GM23338 (cell line): ENCODE measurements at regions not wholly inside any gene's neighbourhood (a gene's known extent, or its start where the extent isn't known, plus 50 kb on each side); places are given as distances from the start of the nearest gene placed in this dataset.

Experiments
- ATAC-seq: fragments of 200-7000 bp; cut with Tn5 transposase; 3 replicates; pipeline ENCODE4 v1.9.1; 2020
- DNase-seq: peaks from one replicate; pipeline ENCODE4 v3.0.0-alpha.2; 2015; ENCODE audit warnings: low spot score
- H2AFZ ChIP-seq: fragments of 200-600 bp; sonication (generic); 2 replicates; pipeline ENCODE4 v1.8.0; 2016; ENCODE audit warnings: antibody characterized with exemption, mild to moderate bottlenecking, moderate library complexity
- H3F3A ChIP-seq: fragments of 200-600 bp; sonication (generic); replicated peaks from 2 replicates; pipeline ENCODE4 v1.8.0; 2017; ENCODE audit warnings: antibody characterized with exemption, mixed run types, low read depth
- H3K27ac ChIP-seq: fragments of 200-600 bp; sonication (generic); 2 replicates; pipeline ENCODE4 v1.6.1; 2016; ENCODE audit warnings: low read depth
- H3K27me3 ChIP-seq: fragments of 200-600 bp; sonication (generic); 2 replicates; pipeline ENCODE4 v1.8.0; 2016; ENCODE audit warnings: mild to moderate bottlenecking, mixed run types, moderate library complexity; ENCODE audit not compliant: insufficient read depth
- H3K36me3 ChIP-seq: fragments of 200-600 bp; sonication (generic); 2 replicates; pipeline ENCODE4 v1.8.0; 2016; ENCODE audit warnings: mild to moderate bottlenecking; ENCODE audit not compliant: insufficient read depth
- H3K4me1 ChIP-seq: fragments of 200-600 bp; sonication (generic); 2 replicates; pipeline ENCODE4 v1.8.0; 2016; ENCODE audit warnings: mild to moderate bottlenecking, moderate library complexity; ENCODE audit not compliant: insufficient read depth
- H3K4me2 ChIP-seq: fragments of 200-600 bp; sonication (generic); 2 replicates; pipeline ENCODE4 v1.7.1; 2017; ENCODE audit warnings: mixed run types
- H3K4me3 ChIP-seq: fragments of 200-600 bp; sonication (generic); 2 replicates; pipeline ENCODE4 v1.6.1; 2016; ENCODE audit warnings: mixed run types
- H3K79me2 ChIP-seq: fragments of 200-600 bp; sonication (generic); replicated peaks from 2 replicates; pipeline ENCODE4 v1.8.0; 2017; ENCODE audit warnings: mild to moderate bottlenecking; ENCODE audit not compliant: insufficient read depth
- H3K9me2 ChIP-seq: fragments of 200-600 bp; sonication (generic); 2 replicates; pipeline ENCODE4 v1.8.0; 2017; ENCODE audit not compliant: insufficient read depth
- H4K20me1 ChIP-seq: fragments of 200-600 bp; sonication (generic); replicated peaks from 2 replicates; pipeline ENCODE4 v1.8.0; 2017; ENCODE audit warnings: mild to moderate bottlenecking; ENCODE audit not compliant: insufficient read depth
- H3K27ac Mint-ChIP-seq: 2 replicates; pipeline ENCODE4 v1.8.0; 2020; ENCODE audit warnings: inconsistent platforms, mild to moderate bottlenecking, moderate library complexity, mixed read lengths
- H3K27me3 Mint-ChIP-seq: 3 replicates; pipeline ENCODE4 v1.8.0; 2022; ENCODE audit warnings: low read depth, mild to moderate bottlenecking, moderate library complexity, mixed read lengths, inconsistent platforms; ENCODE audit not compliant: insufficient read depth, poor library complexity
- H3K36me3 Mint-ChIP-seq: 3 replicates; pipeline ENCODE4 v1.8.0; 2021; ENCODE audit warnings: low read depth, mild to moderate bottlenecking, inconsistent platforms, moderate library complexity, mixed read lengths
- H3K4me1 Mint-ChIP-seq: 3 replicates; pipeline ENCODE4 v1.8.0; 2020; ENCODE audit warnings: mild to moderate bottlenecking, inconsistent platforms, mixed read lengths
- H3K4me3 Mint-ChIP-seq: 3 replicates; pipeline ENCODE4 v1.8.0; 2021; ENCODE audit warnings: moderate library complexity, mild to moderate bottlenecking, inconsistent platforms, mixed read lengths
- H3K9me3 Mint-ChIP-seq: 3 replicates; pipeline ENCODE4 v1.8.0; 2020; ENCODE audit warnings: moderate library complexity, mild to moderate bottlenecking, inconsistent platforms, mixed read lengths
- CREB1 ChIP-seq: fragments of 250-450 bp; sonication (Bioruptor Pico); IDR thresholded peaks from 2 replicates; pipeline ENCODE4 v1.5.0; 2020; ENCODE audit warnings: low read depth, mild to moderate bottlenecking, moderate library complexity
- EZH2 ChIP-seq: fragments of 200-600 bp; sonication (generic); IDR thresholded peaks from one replicate; pipeline ENCODE4 v1.8.0; 2017; ENCODE audit warnings: antibody characterized with exemption, mild to moderate bottlenecking, low read depth; ENCODE audit not compliant: unreplicated experiment
- EZH2phosphoT487 ChIP-seq: fragments of 200-600 bp; sonication (generic); IDR thresholded peaks from one replicate; pipeline ENCODE4 v1.8.1; 2018; ENCODE audit warnings: antibody characterized with exemption; ENCODE audit not compliant: unreplicated experiment
- JUNB ChIP-seq: IDR thresholded peaks from one replicate; pipeline ENCODE4 v1.6.1; 2016; ENCODE audit warnings: antibody characterized with exemption; ENCODE audit not compliant: unreplicated experiment
- NANOG ChIP-seq: IDR thresholded peaks from 2 replicates; pipeline ENCODE4 v1.6.1; 2016; ENCODE audit warnings: antibody characterized with exemption, borderline replicate concordance
- POLR2AphosphoS5 ChIP-seq: IDR thresholded peaks from 2 replicates; pipeline ENCODE4 v1.6.1; 2016; ENCODE audit warnings: antibody characterized with exemption, low read depth
- STAT1 ChIP-seq: IDR thresholded peaks from one replicate; pipeline ENCODE4 v1.6.1; 2016; ENCODE audit warnings: antibody characterized with exemption; ENCODE audit not compliant: unreplicated experiment
- ZNF114 ChIP-seq: fragments of 250-450 bp; sonication (Bioruptor Pico); IDR thresholded peaks from 2 replicates; pipeline ENCODE4 v1.5.0; 2020; ENCODE audit warnings: mild to moderate bottlenecking, moderate library complexity
- ZNF331 ChIP-seq: fragments of 250-450 bp; sonication (Bioruptor Pico); IDR thresholded peaks from 2 replicates; pipeline ENCODE4 v1.5.0; 2020; ENCODE audit warnings: low read depth, mild to moderate bottlenecking, moderate library complexity
- TF ChIP-seq, protein P1 (sequence below): IDR thresholded peaks from 2 replicates; pipeline ENCODE4 v1.6.1; 2016; ENCODE audit warnings: antibody characterized with exemption
- TF ChIP-seq, protein P2 (sequence below): IDR thresholded peaks from one replicate; pipeline ENCODE4 v1.6.1; 2018; ENCODE audit warnings: antibody characterized with exemption; ENCODE audit not compliant: unreplicated experiment
- TF ChIP-seq, protein P3 (sequence below), 2 experiments: fragments of 200-600 bp in 1 of 2; sonication (generic) in 1 of 2; conservative IDR thresholded peaks; 2 replicates each; pipeline versions ENCODE4 v1.5.1 to v1.6.1; 2016 to 2017; ENCODE audit warnings: antibody characterized with exemption in 2 of 2, low read depth in 2 of 2, mild to moderate bottlenecking in 2 of 2, moderate library complexity in 1 of 2
- TF ChIP-seq, protein P4 (sequence below): fragments of 250-450 bp; sonication (Bioruptor Pico); IDR thresholded peaks from 2 replicates; pipeline ENCODE4 v1.5.0; 2020; ENCODE audit warnings: mild to moderate bottlenecking, moderate library complexity

DNA sequence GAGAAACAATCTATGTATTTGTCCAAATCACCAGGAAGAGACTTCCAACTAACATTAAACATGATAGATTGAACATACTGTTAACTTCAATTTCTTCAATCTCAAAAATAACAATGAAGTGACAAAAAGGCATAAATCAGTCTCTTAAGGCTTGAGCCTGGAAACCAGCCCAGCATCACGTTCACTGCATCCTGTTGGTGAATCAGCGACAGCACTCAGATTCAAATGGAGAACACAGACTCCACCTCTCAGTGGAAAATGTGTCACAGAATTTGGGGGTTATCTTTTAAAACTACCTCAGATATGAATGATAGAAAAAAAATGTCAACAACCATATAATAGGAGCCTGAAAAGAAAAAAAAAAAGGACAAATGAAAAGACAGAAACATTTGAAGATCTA lies 212.0 kb downstream of the MINAR1 start:
- H3F3A ChIP-seq = no peaks in the 10 kb centered on the region
- H3K9me2 ChIP-seq = no peaks in the 10 kb centered on the region; the same call in 1 of the 2 replicates

More for the DNA sequence above, 212.0 kb downstream of the MINAR1 start:
- H3K4me1 Mint-ChIP-seq = no peaks in the 10 kb centered on the region; the same call in 2 of the 3 replicates
- no peaks in the 10 kb centered on the region; the same call in 1 of the 2 replicates for H3K36me3 ChIP-seq
- no peaks in the 10 kb centered on the region for H3K27me3 ChIP-seq
- no peaks in the 10 kb centered on the region for H3K27me3 Mint-ChIP-seq
- H3K79me2 ChIP-seq = no peaks in the 10 kb centered on the region
- no peak overlapping the region for H3K4me3 Mint-ChIP-seq
- H3K36me3 Mint-ChIP-seq = no peaks in the 10 kb centered on the region
- H2AFZ ChIP-seq = no peak overlapping the region
- H3K4me3 ChIP-seq = no peak overlapping the region
- H3K4me1 ChIP-seq = no peaks in the 10 kb centered on the region
- no peak for ATAC-seq
- DNase-seq = no peak
- peaks cover 10% of the 10 kb centered on the region; the same call in 2 of the 3 replicates for H3K9me3 Mint-ChIP-seq
- H3K27ac Mint-ChIP-seq = no peak overlapping the region
- no peak overlapping the region for H3K4me2 ChIP-seq
- H3K27ac ChIP-seq = no peak overlapping the region
- H4K20me1 ChIP-seq = no peaks in the 10 kb centered on the region
- TF ChIP-seq POLR2AphosphoS5 (no peak), CREB1 (CRISPR knock-in tag) (no peak), EZH2 (no peak), NANOG (no peak), STAT1 (no peak), ZNF331 (no peak), ZNF114 (CRISPR knock-in tag) (no peak), JUNB (no peak), EZH2phosphoT487 (no peak)
- TF ChIP-seq, protein P1, sequence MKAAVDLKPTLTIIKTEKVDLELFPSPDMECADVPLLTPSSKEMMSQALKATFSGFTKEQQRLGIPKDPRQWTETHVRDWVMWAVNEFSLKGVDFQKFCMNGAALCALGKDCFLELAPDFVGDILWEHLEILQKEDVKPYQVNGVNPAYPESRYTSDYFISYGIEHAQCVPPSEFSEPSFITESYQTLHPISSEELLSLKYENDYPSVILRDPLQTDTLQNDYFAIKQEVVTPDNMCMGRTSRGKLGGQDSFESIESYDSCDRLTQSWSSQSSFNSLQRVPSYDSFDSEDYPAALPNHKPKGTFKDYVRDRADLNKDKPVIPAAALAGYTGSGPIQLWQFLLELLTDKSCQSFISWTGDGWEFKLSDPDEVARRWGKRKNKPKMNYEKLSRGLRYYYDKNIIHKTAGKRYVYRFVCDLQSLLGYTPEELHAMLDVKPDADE = no peak
- TF ChIP-seq, protein P2, sequence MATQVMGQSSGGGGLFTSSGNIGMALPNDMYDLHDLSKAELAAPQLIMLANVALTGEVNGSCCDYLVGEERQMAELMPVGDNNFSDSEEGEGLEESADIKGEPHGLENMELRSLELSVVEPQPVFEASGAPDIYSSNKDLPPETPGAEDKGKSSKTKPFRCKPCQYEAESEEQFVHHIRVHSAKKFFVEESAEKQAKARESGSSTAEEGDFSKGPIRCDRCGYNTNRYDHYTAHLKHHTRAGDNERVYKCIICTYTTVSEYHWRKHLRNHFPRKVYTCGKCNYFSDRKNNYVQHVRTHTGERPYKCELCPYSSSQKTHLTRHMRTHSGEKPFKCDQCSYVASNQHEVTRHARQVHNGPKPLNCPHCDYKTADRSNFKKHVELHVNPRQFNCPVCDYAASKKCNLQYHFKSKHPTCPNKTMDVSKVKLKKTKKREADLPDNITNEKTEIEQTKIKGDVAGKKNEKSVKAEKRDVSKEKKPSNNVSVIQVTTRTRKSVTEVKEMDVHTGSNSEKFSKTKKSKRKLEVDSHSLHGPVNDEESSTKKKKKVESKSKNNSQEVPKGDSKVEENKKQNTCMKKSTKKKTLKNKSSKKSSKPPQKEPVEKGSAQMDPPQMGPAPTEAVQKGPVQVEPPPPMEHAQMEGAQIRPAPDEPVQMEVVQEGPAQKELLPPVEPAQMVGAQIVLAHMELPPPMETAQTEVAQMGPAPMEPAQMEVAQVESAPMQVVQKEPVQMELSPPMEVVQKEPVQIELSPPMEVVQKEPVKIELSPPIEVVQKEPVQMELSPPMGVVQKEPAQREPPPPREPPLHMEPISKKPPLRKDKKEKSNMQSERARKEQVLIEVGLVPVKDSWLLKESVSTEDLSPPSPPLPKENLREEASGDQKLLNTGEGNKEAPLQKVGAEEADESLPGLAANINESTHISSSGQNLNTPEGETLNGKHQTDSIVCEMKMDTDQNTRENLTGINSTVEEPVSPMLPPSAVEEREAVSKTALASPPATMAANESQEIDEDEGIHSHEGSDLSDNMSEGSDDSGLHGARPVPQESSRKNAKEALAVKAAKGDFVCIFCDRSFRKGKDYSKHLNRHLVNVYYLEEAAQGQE = no peak
- TF ChIP-seq, protein P3, sequence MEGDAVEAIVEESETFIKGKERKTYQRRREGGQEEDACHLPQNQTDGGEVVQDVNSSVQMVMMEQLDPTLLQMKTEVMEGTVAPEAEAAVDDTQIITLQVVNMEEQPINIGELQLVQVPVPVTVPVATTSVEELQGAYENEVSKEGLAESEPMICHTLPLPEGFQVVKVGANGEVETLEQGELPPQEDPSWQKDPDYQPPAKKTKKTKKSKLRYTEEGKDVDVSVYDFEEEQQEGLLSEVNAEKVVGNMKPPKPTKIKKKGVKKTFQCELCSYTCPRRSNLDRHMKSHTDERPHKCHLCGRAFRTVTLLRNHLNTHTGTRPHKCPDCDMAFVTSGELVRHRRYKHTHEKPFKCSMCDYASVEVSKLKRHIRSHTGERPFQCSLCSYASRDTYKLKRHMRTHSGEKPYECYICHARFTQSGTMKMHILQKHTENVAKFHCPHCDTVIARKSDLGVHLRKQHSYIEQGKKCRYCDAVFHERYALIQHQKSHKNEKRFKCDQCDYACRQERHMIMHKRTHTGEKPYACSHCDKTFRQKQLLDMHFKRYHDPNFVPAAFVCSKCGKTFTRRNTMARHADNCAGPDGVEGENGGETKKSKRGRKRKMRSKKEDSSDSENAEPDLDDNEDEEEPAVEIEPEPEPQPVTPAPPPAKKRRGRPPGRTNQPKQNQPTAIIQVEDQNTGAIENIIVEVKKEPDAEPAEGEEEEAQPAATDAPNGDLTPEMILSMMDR (conservative IDR thresholded peaks at IDR 0.05; ENCODE audit: low read depth in 2 of 2) = no peak
- TF ChIP-seq, protein P4, sequence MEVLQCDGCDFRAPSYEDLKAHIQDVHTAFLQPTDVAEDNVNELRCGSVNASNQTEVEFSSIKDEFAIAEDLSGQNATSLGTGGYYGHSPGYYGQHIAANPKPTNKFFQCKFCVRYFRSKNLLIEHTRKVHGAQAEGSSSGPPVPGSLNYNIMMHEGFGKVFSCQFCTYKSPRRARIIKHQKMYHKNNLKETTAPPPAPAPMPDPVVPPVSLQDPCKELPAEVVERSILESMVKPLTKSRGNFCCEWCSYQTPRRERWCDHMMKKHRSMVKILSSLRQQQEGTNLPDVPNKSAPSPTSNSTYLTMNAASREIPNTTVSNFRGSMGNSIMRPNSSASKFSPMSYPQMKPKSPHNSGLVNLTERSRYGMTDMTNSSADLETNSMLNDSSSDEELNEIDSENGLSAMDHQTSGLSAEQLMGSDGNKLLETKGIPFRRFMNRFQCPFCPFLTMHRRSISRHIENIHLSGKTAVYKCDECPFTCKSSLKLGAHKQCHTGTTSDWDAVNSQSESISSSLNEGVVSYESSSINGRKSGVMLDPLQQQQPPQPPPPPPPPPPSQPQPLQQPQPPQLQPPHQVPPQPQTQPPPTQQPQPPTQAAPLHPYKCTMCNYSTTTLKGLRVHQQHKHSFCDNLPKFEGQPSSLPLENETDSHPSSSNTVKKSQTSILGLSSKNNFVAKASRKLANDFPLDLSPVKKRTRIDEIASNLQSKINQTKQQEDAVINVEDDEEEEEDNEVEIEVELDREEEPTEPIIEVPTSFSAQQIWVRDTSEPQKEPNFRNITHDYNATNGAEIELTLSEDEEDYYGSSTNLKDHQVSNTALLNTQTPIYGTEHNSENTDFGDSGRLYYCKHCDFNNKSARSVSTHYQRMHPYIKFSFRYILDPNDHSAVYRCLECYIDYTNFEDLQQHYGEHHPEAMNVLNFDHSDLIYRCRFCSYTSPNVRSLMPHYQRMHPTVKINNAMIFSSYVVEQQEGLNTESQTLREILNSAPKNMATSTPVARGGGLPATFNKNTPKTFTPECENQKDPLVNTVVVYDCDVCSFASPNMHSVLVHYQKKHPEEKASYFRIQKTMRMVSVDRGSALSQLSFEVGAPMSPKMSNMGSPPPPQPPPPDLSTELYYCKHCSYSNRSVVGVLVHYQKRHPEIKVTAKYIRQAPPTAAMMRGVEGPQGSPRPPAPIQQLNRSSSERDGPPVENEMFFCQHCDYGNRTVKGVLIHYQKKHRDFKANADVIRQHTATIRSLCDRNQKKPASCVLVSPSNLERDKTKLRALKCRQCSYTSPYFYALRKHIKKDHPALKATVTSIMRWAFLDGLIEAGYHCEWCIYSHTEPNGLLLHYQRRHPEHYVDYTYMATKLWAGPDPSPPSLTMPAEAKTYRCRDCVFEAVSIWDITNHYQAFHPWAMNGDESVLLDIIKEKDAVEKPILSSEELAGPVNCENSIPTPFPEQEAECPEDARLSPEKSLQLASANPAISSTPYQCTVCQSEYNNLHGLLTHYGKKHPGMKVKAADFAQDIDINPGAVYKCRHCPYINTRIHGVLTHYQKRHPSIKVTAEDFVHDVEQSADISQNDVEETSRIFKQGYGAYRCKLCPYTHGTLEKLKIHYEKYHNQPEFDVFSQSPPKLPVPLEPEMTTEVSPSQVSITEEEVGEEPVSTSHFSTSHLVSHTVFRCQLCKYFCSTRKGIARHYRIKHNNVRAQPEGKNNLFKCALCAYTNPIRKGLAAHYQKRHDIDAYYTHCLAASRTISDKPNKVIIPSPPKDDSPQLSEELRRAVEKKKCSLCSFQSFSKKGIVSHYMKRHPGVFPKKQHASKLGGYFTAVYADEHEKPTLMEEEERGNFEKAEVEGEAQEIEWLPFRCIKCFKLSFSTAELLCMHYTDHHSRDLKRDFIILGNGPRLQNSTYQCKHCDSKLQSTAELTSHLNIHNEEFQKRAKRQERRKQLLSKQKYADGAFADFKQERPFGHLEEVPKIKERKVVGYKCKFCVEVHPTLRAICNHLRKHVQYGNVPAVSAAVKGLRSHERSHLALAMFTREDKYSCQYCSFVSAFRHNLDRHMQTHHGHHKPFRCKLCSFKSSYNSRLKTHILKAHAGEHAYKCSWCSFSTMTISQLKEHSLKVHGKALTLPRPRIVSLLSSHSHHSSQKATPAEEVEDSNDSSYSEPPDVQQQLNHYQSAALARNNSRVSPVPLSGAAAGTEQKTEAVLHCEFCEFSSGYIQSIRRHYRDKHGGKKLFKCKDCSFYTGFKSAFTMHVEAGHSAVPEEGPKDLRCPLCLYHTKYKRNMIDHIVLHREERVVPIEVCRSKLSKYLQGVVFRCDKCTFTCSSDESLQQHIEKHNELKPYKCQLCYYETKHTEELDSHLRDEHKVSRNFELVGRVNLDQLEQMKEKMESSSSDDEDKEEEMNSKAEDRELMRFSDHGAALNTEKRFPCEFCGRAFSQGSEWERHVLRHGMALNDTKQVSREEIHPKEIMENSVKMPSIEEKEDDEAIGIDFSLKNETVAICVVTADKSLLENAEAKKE (CRISPR knock-in tag) = no peak
